ENCODE measurements at regions not wholly inside any gene's neighbourhood (a gene's known extent, or its start where the extent isn't known, plus 50 kb on each side); places are given as distances from the start of the nearest gene placed in this dataset.

DNA sequence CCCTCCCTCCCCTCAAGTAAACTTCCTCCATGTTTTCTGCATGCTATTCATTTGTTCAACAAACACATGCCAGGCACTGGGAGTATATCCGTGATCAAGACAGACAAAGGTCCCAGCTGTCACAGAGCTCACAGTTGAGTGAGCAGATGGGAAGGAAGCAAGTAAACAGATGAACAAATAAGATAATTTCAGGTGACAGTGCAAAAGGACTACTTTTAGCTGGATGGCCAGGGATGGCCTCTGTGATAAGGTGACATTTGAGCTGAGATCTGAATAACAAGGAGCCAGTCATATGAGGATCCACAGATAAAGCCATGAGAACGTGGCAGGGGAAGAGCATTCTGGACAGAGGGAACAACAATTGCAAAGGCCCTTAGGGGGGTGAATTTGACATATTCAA is 121.7 kb upstream of the RAD23B start:
- TF ChIP-seq POLR2A (IDR thresholded peaks at IDR 0.05): no peak
- TF ChIP-seq, protein P1, sequence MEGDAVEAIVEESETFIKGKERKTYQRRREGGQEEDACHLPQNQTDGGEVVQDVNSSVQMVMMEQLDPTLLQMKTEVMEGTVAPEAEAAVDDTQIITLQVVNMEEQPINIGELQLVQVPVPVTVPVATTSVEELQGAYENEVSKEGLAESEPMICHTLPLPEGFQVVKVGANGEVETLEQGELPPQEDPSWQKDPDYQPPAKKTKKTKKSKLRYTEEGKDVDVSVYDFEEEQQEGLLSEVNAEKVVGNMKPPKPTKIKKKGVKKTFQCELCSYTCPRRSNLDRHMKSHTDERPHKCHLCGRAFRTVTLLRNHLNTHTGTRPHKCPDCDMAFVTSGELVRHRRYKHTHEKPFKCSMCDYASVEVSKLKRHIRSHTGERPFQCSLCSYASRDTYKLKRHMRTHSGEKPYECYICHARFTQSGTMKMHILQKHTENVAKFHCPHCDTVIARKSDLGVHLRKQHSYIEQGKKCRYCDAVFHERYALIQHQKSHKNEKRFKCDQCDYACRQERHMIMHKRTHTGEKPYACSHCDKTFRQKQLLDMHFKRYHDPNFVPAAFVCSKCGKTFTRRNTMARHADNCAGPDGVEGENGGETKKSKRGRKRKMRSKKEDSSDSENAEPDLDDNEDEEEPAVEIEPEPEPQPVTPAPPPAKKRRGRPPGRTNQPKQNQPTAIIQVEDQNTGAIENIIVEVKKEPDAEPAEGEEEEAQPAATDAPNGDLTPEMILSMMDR (IDR thresholded peaks at IDR 0.05): no peak
- no peak for TF ChIP-seq POLR2AphosphoS5 (IDR thresholded peaks at IDR 0.05)
- TF ChIP-seq EP300 (IDR thresholded peaks at IDR 0.05): no peak
